ENCODE measurements at regions not wholly inside any gene's neighbourhood (a gene's known extent, or its start where the extent isn't known, plus 50 kb on each side); places are given as distances from the start of the nearest gene placed in this dataset.

DNA sequence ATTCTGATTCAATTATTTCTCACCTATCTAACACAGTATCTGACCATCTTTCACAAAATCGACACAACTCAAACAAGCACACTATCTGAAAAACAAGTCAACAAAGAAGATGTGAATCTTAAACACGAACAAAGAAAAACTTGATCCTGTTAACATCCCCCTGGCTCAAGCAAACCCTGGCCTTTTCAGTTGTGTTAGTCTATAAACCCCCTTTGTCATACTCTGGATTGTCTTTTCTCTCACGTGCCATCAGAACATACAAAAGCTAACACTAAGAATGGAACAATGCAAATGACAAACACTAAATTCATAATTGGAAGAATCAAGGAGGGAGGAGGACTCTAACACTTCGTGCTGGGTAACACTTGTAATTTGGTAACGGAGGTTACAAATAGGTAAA lies 168.7 kb downstream of the GASK1B start:
- TF ChIP-seq TAF1 (IDR thresholded peaks at IDR 0.05; ENCODE audit: low read depth, low read length): no peak
- TF ChIP-seq POLR2A (IDR thresholded peaks at IDR 0.05; ENCODE audit: low read depth, low read length): no peak
- no peak for TF ChIP-seq POLR2AphosphoS5 (IDR thresholded peaks at IDR 0.05; ENCODE audit: low read depth, low read length)
- no peak for TF ChIP-seq SPI1 (IDR thresholded peaks at IDR 0.05; ENCODE audit: low read depth, low read length)
- TF ChIP-seq PAX5 (IDR thresholded peaks at IDR 0.05; ENCODE audit: insufficient read depth, low read length, severe bottlenecking): no peak
- TF ChIP-seq POU2F2 (IDR thresholded peaks at IDR 0.05; ENCODE audit: low read depth, low read length): no peak
